CD4-positive, alpha-beta T cell (primary cell): ENCODE measurements at regions not wholly inside any gene's neighbourhood (a gene's known extent, or its start where the extent isn't known, plus 50 kb on each side); places are given as distances from the start of the nearest gene placed in this dataset.

ENCODE experiments used
- ATAC-seq: fragments of 200-7000 bp; cut with Tn5 transposase; one replicate; pipeline ENCODE4 v1.10.0; 2022; ENCODE audit warnings: mild to moderate bottlenecking; ENCODE audit not compliant: poor library complexity
- CTCF ChIA-PET: fragments of 350-600 bp; sonication (Branson Sonifier 250); formaldehyde crosslinking; loops from one replicate; lab custom pipeline; 2021; ENCODE audit warnings: antibody characterized with exemption, inconsistent platforms; lab: Charles Lee
- POLR2A ChIA-PET: fragments of 350-600 bp; sonication (Branson Sonifier 250); formaldehyde crosslinking; loops from one replicate; lab custom pipeline; 2021; ENCODE audit warnings: antibody characterized with exemption, inconsistent platforms; lab: Charles Lee
- DNase-seq, 14 experiments: peaks; one replicate each; pipeline ENCODE4 v3.0.0-alpha.2; 2013 to 2020; ENCODE audit warnings: mixed read lengths in 2 of 14
- H3K27ac ChIP-seq, 2 donors: one replicate each; pipeline versions ENCODE4 v1.5.1 to v1.7.0; 2013; ENCODE audit warnings: low read length in 2 of 2, low read depth in 1 of 2, mild to moderate bottlenecking in 1 of 2
- H3K27me3 ChIP-seq, 2 experiments: 1 replicate in 1 of 2; 2 replicates in 1 of 2; pipeline versions ENCODE4 v1.6.1 to v1.7.0; 2013; ENCODE audit warnings: low read length in 2 of 2, control low read depth in 1 of 2, mild to moderate bottlenecking in 1 of 2, moderate library complexity in 1 of 2; ENCODE audit not compliant: insufficient read depth in 2 of 2, control insufficient read depth in 1 of 2
- H3K36me3 ChIP-seq: one replicate; pipeline ENCODE4 v1.6.1; 2013; ENCODE audit warnings: low read length, control low read depth; ENCODE audit not compliant: insufficient read depth
- H3K4me1 ChIP-seq: one replicate; pipeline ENCODE4 v1.6.1; 2013; ENCODE audit warnings: low read length, control low read depth; ENCODE audit not compliant: insufficient read depth
- H3K4me3 ChIP-seq: one replicate; pipeline ENCODE4 v1.5.1; 2013; ENCODE audit warnings: mild to moderate bottlenecking, low read length, moderate library complexity
- H3K9me3 ChIP-seq, 2 experiments: 1 replicate in 1 of 2; 2 replicates in 1 of 2; pipeline versions ENCODE4 v1.6.1 to v1.7.0; 2013; ENCODE audit warnings: low read length in 2 of 2, mild to moderate bottlenecking in 2 of 2, control low read depth in 1 of 2, moderate library complexity in 1 of 2; ENCODE audit not compliant: control insufficient read depth in 1 of 2, insufficient read depth in 1 of 2
- H3K27ac Mint-ChIP-seq: one replicate; pipeline ENCODE4 v1.8.0; 2020; ENCODE audit warnings: mixed read lengths
- H3K27me3 Mint-ChIP-seq: one replicate; pipeline ENCODE4 v1.8.0; 2021; ENCODE audit warnings: mixed read lengths
- H3K36me3 Mint-ChIP-seq: one replicate; pipeline ENCODE4 v1.8.0; 2021; ENCODE audit warnings: low read depth, mixed read lengths
- H3K4me1 Mint-ChIP-seq: one replicate; pipeline ENCODE4 v1.8.0; 2021; ENCODE audit warnings: low read depth, mixed read lengths
- H3K4me3 Mint-ChIP-seq: one replicate; pipeline ENCODE4 v1.8.0; 2020; ENCODE audit warnings: mild to moderate bottlenecking, mixed read lengths
- H3K9me3 Mint-ChIP-seq: one replicate; pipeline ENCODE4 v1.8.0; 2020; ENCODE audit warnings: mixed read lengths
- CTCF ChIP-seq: fragments of 200-600 bp; IDR thresholded peaks from one replicate; pipeline ENCODE4 v1.8.0; 2022; ENCODE audit warnings: antibody characterized with exemption, mild to moderate bottlenecking
- intact Hi-C, 2 experiments: fragments of 100-400 bp; cut with DNase I in 1 of 2; cut with micrococcal nuclease in 1 of 2; formaldehyde crosslinking; loops; one replicate each; pipeline versions ENCODE4 v1.15.1 to v1.9.0; 2023 to 2025; cut with DNase I, micrococcal nuclease

- intact Hi-C loops = loop anchor here in 1 of 2 experiments (5.0 kb wide), 1 partner anchor 96 kb away; no protein-coding TSS in a partner anchor
- ATAC-seq (no peak), DNase-seq (no peak)
- TF ChIP-seq CTCF = no peak
- H3K4me1 Mint-ChIP-seq = no peaks in the 10 kb centered on the region
- H3K4me3 Mint-ChIP-seq = no peak overlapping the region
- H3K27me3 Mint-ChIP-seq = no peaks in the 10 kb centered on the region
- POLR2A ChIA-PET = no interaction called here
- CTCF ChIA-PET = no interaction called here
- no peaks in the 10 kb centered on the region for H3K27me3 ChIP-seq
- H3K9me3 Mint-ChIP-seq = peaks cover 22% of the 10 kb centered on the region
- no peak overlapping the region for H3K4me3 ChIP-seq
- no peak overlapping the region for H3K27ac Mint-ChIP-seq
- peaks cover 95 to 100% of the 10 kb centered on the region in 2 experiments for H3K9me3 ChIP-seq
- H3K4me1 ChIP-seq = no peaks in the 10 kb centered on the region
- H3K36me3 ChIP-seq = peaks cover 94% of the 10 kb centered on the region
- H3K27ac ChIP-seq = no peak overlapping the region
- H3K36me3 Mint-ChIP-seq = peaks cover 100% of the 10 kb centered on the region
Measured at GRCh38 chr15:25068696-25069095, 113.9 kb downstream of the SNRPN start.

GRCh38 chr15:25070353-25070963, 115.7 kb downstream of the SNRPN start:
- H3K4me3 ChIP-seq = no peak overlapping the region
- ATAC-seq (no peak), DNase-seq (no peak)
- peaks cover 94% of the 10 kb centered on the region for H3K36me3 ChIP-seq
- no peak overlapping the region for H3K4me3 Mint-ChIP-seq
- no peaks in the 10 kb centered on the region for H3K4me1 Mint-ChIP-seq
- peaks cover 100% of the 10 kb centered on the region for H3K36me3 Mint-ChIP-seq
- no peak overlapping the region for H3K27ac Mint-ChIP-seq
- no peaks in the 10 kb centered on the region for H3K4me1 ChIP-seq
- no peak for TF ChIP-seq CTCF
- H3K9me3 Mint-ChIP-seq = peaks cover 19% of the 10 kb centered on the region
- peaks cover 91 to 100% of the 10 kb centered on the region in 2 experiments for H3K9me3 ChIP-seq
- intact Hi-C loops = no loop called here
- H3K27me3 ChIP-seq = no peaks in the 10 kb centered on the region
- CTCF ChIA-PET = no interaction called here
- H3K27ac ChIP-seq = no peak overlapping the region
- POLR2A ChIA-PET = no interaction called here
- no peaks in the 10 kb centered on the region for H3K27me3 Mint-ChIP-seq

- peaks cover 99% of the 10 kb centered on the region for H3K36me3 ChIP-seq
- H3K4me1 Mint-ChIP-seq = no peaks in the 10 kb centered on the region
- H3K4me3 Mint-ChIP-seq = no peak overlapping the region
- H3K27ac ChIP-seq = no peak overlapping the region
- no peaks in the 10 kb centered on the region for H3K27me3 ChIP-seq
- H3K36me3 Mint-ChIP-seq = peaks cover 100% of the 10 kb centered on the region
- TF ChIP-seq CTCF = no peak
- H3K9me3 ChIP-seq = peaks cover 86 to 100% of the 10 kb centered on the region in 2 experiments
- no peaks in the 10 kb centered on the region for H3K27me3 Mint-ChIP-seq
- no peak overlapping the region for H3K4me3 ChIP-seq
- H3K9me3 Mint-ChIP-seq = peaks cover 16% of the 10 kb centered on the region
- CTCF ChIA-PET = no interaction called here
- intact Hi-C loops = no loop called here
- POLR2A ChIA-PET = no interaction called here
- no peak for DNase-seq
- no peak for ATAC-seq
- no peak overlapping the region for H3K27ac Mint-ChIP-seq
- no peaks in the 10 kb centered on the region for H3K4me1 ChIP-seq
Measured at GRCh38 chr15:25072857-25073476, 118.2 kb downstream of the SNRPN start.
